Endothelial cell of umbilical vein (primary cell): ENCODE measurements at regions not wholly inside any gene's neighbourhood (a gene's known extent, or its start where the extent isn't known, plus 50 kb on each side); places are given as distances from the start of the nearest gene placed in this dataset.

Experiments used
- BruUV-seq: library from RNA; stranded (reverse); fragments of 400-500 nt; replicated peaks from 2 replicates; lab custom pipeline; 2021; lab: Mats Ljungman, UMichigan
- CTCF ChIA-PET: fragments of 300-600, 350-600 bp; sonication (Branson Sonifier 250); formaldehyde crosslinking; loops from one replicate; lab custom pipeline; 2021; ENCODE audit warnings: antibody characterized with exemption, inconsistent platforms; lab: Charles Lee
- POLR2A ChIA-PET: fragments of 300-600, 350-600 bp; sonication (Branson Sonifier 250); formaldehyde crosslinking; loops from one replicate; lab custom pipeline; 2021; ENCODE audit warnings: antibody characterized with exemption, inconsistent platforms; lab: Charles Lee
- DNase-seq: peaks from one replicate; pipeline ENCODE4 v3.0.0-alpha.2; 2011; ENCODE audit warnings: low read depth, low spot score
- FAIRE-seq: peaks from 2 replicates; lab custom pipeline; 2011; peaks lifted over from hg19 to GRCh38; lab: Jason Lieb, UNC
- H2AFZ ChIP-seq: 2 replicates; pipeline ENCODE4 v1.6.0; 2012; ENCODE audit warnings: low read depth, low read length, control low read depth, inconsistent platforms
- H3K27ac ChIP-seq: 2 replicates; pipeline ENCODE4 v1.5.1; 2011; ENCODE audit warnings: low read depth, mild to moderate bottlenecking, control low read depth, low read length, moderate library complexity; ENCODE audit not compliant: insufficient read depth
- H3K27me3 ChIP-seq, 2 experiments: 2 replicates each; pipeline versions ENCODE4 v1.6.0 to v1.6.1; 2011; ENCODE audit warnings: low read length in 2 of 2, mixed read lengths in 1 of 2; ENCODE audit not compliant: control insufficient read depth in 2 of 2, insufficient read depth in 2 of 2
- H3K36me3 ChIP-seq, 2 experiments: 2 replicates in 1 of 2; 3 replicates in 1 of 2; pipeline ENCODE4 v1.5.1; 2011; ENCODE audit warnings: low read length in 2 of 2, mild to moderate bottlenecking in 1 of 2, moderate library complexity in 1 of 2; ENCODE audit not compliant: control insufficient read depth in 2 of 2, insufficient read depth in 2 of 2; ENCODE audit errors: extremely low read depth in 1 of 2
- H3K4me1 ChIP-seq: 3 replicates; pipeline ENCODE4 v1.5.1; 2011; ENCODE audit warnings: mild to moderate bottlenecking, low read length; ENCODE audit not compliant: control insufficient read depth, insufficient read depth; ENCODE audit errors: extremely low read depth
- H3K4me2 ChIP-seq: 2 replicates; pipeline ENCODE4 v1.6.1; 2011; ENCODE audit warnings: low read length, control low read depth, mixed read lengths; ENCODE audit not compliant: insufficient read depth
- H3K4me3 ChIP-seq, 3 experiments: fragments of 200-600 bp in 1 of 3; sonication (generic), shearing (Covaris generic) in 1 of 3; replicated peaks in 1 of 3; 2 replicates each; pipeline ENCODE4 v1.5.1; 2011 to 2016; ENCODE audit warnings: control low read depth in 3 of 3, low read length in 3 of 3, mild to moderate bottlenecking in 2 of 3, inconsistent platforms in 1 of 3, low read depth in 1 of 3, moderate library complexity in 1 of 3; ENCODE audit not compliant: insufficient read depth in 1 of 3
- H3K79me2 ChIP-seq: 2 replicates; pipeline ENCODE4 v1.6.0; 2012; ENCODE audit warnings: low read length, inconsistent platforms; ENCODE audit not compliant: control insufficient read depth, insufficient read depth
- H3K9ac ChIP-seq: replicated peaks from 2 replicates; pipeline ENCODE3; 2011; ENCODE audit warnings: low read length, control low read depth; ENCODE audit not compliant: insufficient read depth; ENCODE audit errors: extremely low read depth
- H3K9me1 ChIP-seq: replicated peaks from 3 replicates; pipeline ENCODE4 v1.6.0; 2011; ENCODE audit warnings: mild to moderate bottlenecking, low read length; ENCODE audit not compliant: control insufficient read depth, insufficient read depth; ENCODE audit errors: extremely low read depth
- H3K9me3 ChIP-seq: replicated peaks from 2 replicates; pipeline ENCODE4 v1.5.1; 2012; ENCODE audit warnings: low read length, inconsistent platforms; ENCODE audit not compliant: control insufficient read depth, insufficient read depth
- H4K20me1 ChIP-seq: replicated peaks from 2 replicates; pipeline ENCODE3; 2011; ENCODE audit warnings: mild to moderate bottlenecking, low read length; ENCODE audit not compliant: control insufficient read depth, insufficient read depth; ENCODE audit errors: extremely low read depth
- EZH2 ChIP-seq: IDR thresholded peaks from 2 replicates; pipeline ENCODE4 v1.6.1; 2012; ENCODE audit warnings: borderline replicate concordance, low read depth, mild to moderate bottlenecking, moderate library complexity, low read length, inconsistent platforms; ENCODE audit not compliant: severe bottlenecking
- FOS ChIP-seq: IDR thresholded peaks from 2 replicates; pipeline ENCODE4 v1.6.1; 2011; ENCODE audit warnings: mild to moderate bottlenecking, low read length, moderate library complexity, borderline replicate concordance; ENCODE audit not compliant: insufficient read depth
- JUN ChIP-seq: IDR thresholded peaks from 2 replicates; pipeline ENCODE4 v1.6.1; 2011; ENCODE audit warnings: borderline replicate concordance, low read depth; ENCODE audit not compliant: insufficient read length, insufficient read depth
- MYC ChIP-seq: IDR thresholded peaks from one replicate; pipeline ENCODE4 v1.6.1; 2011; ENCODE audit warnings: mild to moderate bottlenecking, low read depth, low read length
- POLR2A ChIP-seq: IDR thresholded peaks from 2 replicates; pipeline ENCODE4 v1.6.1; 2012; ENCODE audit warnings: low read depth, mild to moderate bottlenecking, control low read depth, low read length
- POLR2AphosphoS5 ChIP-seq: IDR thresholded peaks from 2 replicates; pipeline ENCODE4 v1.6.1; 2012; ENCODE audit warnings: low read depth, mild to moderate bottlenecking, control low read depth, low read length, moderate library complexity; ENCODE audit not compliant: insufficient read depth
- dilution Hi-C: fragments of 300-500 bp; cut with MboI; formaldehyde crosslinking; loops from one replicate; pipeline ENCODE4 v1.15.0; 2019; ENCODE audit warnings: low sequenced_read_pairs; ENCODE audit not compliant: extremely low pct_ligation_motif_present
- intact Hi-C: fragments of 100-400 bp; cut with micrococcal nuclease; formaldehyde crosslinking; loops from one replicate; pipeline ENCODE4 v1.10.0; 2022
- TF ChIP-seq, protein P1 (sequence below), 2 donors: IDR thresholded peaks; 1 replicate in 1 of 2; 2 replicates in 1 of 2; pipeline ENCODE4 v1.5.1; 2011; ENCODE audit warnings: low read length in 2 of 2, mild to moderate bottlenecking in 2 of 2, moderate library complexity in 2 of 2, control low read depth in 1 of 2, inconsistent platforms in 1 of 2, low read depth in 1 of 2; ENCODE audit not compliant: insufficient read depth in 1 of 2; ENCODE audit errors: extremely low read depth in 1 of 2

DNA sequence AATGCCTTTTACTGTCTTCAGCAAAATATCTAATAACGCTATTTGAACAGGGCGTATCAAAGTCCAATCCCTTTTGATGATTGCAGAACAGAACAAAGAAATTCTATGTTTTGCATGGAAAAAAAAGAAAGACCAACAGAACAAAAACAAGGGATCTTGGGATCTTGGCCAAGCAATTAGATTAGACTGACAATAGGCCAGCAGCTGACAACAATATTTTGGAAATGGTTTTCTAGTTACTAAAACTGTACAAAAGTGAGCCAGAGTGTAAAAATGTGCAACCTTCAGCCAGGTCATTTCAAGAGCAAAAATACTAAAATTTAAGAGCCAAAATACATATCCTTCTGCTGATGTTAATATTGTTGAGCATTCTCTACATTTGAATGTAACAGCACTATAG is 716.5 kb upstream of the KCND2 start:
- FAIRE-seq (no peak), DNase-seq (no peak)
- Histone ChIP-seq H3K9me1 (no peaks in the 10 kb centered on the region), H3K4me3 (no peak overlapping the region), H3K9me3 (no peaks in the 10 kb centered on the region), H3K27me3 (no peaks in the 10 kb centered on the region), H3K9ac (no peak overlapping the region), H2AFZ (no peak overlapping the region), H3K27ac (no peak overlapping the region), H3K79me2 (no peaks in the 10 kb centered on the region), H3K4me1 (no peaks in the 10 kb centered on the region), H3K4me2 (no peak overlapping the region), H3K36me3 (no peaks in the 10 kb centered on the region), H4K20me1 (no peaks in the 10 kb centered on the region)
- POLR2A ChIA-PET, result no interaction called here
- dilution Hi-C loops (no loop called here), intact Hi-C loops (no loop called here)
- TF ChIP-seq, protein P1, sequence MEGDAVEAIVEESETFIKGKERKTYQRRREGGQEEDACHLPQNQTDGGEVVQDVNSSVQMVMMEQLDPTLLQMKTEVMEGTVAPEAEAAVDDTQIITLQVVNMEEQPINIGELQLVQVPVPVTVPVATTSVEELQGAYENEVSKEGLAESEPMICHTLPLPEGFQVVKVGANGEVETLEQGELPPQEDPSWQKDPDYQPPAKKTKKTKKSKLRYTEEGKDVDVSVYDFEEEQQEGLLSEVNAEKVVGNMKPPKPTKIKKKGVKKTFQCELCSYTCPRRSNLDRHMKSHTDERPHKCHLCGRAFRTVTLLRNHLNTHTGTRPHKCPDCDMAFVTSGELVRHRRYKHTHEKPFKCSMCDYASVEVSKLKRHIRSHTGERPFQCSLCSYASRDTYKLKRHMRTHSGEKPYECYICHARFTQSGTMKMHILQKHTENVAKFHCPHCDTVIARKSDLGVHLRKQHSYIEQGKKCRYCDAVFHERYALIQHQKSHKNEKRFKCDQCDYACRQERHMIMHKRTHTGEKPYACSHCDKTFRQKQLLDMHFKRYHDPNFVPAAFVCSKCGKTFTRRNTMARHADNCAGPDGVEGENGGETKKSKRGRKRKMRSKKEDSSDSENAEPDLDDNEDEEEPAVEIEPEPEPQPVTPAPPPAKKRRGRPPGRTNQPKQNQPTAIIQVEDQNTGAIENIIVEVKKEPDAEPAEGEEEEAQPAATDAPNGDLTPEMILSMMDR (IDR thresholded peaks at IDR 0.05; ENCODE audit: extremely low read depth in 1 of 2, insufficient read depth in 1 of 2, low read depth in 1 of 2, low read length in 2 of 2), result no peak
- TF ChIP-seq MYC, result no peak
- no peak for TF ChIP-seq POLR2AphosphoS5
- no peak for TF ChIP-seq JUN
- no peak for TF ChIP-seq FOS
- no peak for TF ChIP-seq EZH2
- CTCF ChIA-PET, result no interaction called here
- BruUV-seq, result no TSS peak

DNA sequence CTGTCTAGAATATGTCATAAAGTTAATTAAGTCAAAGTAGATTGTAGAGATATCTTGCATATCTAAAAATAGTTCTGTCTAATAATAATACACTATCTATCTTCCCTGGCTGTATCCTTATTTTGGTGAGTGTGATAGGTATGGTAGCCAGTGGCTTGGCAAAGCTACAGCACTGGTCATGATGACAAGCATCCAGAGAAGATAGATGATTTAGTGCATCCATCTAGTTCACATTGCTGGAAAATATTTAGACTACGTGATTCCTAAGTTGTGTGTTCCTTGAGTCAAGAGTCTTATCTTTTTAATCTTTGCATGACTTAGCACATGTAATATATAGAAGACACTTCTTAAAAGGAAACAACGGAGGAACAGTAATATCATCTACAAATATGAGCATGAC is 711.2 kb upstream of the KCND2 start:
- CTCF ChIA-PET, result no interaction called here
- H4K20me1 ChIP-seq, result no peaks in the 10 kb centered on the region
- DNase-seq (no peak), FAIRE-seq (no peak)
- no peaks in the 10 kb centered on the region for H3K4me1 ChIP-seq
- no peaks in the 10 kb centered on the region for H3K36me3 ChIP-seq
- H3K9ac ChIP-seq, result no peak overlapping the region
- no peaks in the 10 kb centered on the region for H3K27me3 ChIP-seq
- dilution Hi-C loops, result no loop called here
- no peaks in the 10 kb centered on the region for H3K9me3 ChIP-seq
- intact Hi-C loops, result no loop called here
- no peaks in the 10 kb centered on the region for H3K9me1 ChIP-seq
- H3K4me3 ChIP-seq, result no peak overlapping the region
- H3K4me2 ChIP-seq, result no peak overlapping the region
- POLR2A ChIA-PET, result no interaction called here
- TF ChIP-seq, protein P1 (IDR thresholded peaks at IDR 0.05; ENCODE audit: extremely low read depth in 1 of 2, insufficient read depth in 1 of 2, low read depth in 1 of 2, low read length in 2 of 2), result no peak
- TF ChIP-seq POLR2A, result no peak
- TF ChIP-seq JUN, result no peak
- no peak overlapping the region for H2AFZ ChIP-seq
- H3K79me2 ChIP-seq, result no peaks in the 10 kb centered on the region
- no peak overlapping the region for H3K27ac ChIP-seq
- BruUV-seq, result no TSS peak
